Mucosa of descending colon (tissue), 3 donors: ENCODE measurements at regions not wholly inside any gene's neighbourhood (a gene's known extent, or its start where the extent isn't known, plus 50 kb on each side); places are given as distances from the start of the nearest gene placed in this dataset.
A peak's percentile ranks its signal among the peaks of the same experiment; 100 is the strongest.

Experiments used
- ATAC-seq: fragments of 200-7000 bp; cut with Tn5 transposase; one replicate; pipeline ENCODE4 v1.9.1; 2020; ENCODE audit warnings: mild to moderate bottlenecking, moderate library complexity
- DNase-seq, 3 donors: peaks; one replicate each; pipeline ENCODE4 v3.0.0-alpha.2; 2020
- H3K36me3 ChIP-seq: fragments of 200-600 bp; one replicate; pipeline ENCODE4 v1.8.0; 2021; ENCODE audit warnings: low read depth, mild to moderate bottlenecking
- H3K4me1 ChIP-seq: fragments of 200-600 bp; one replicate; pipeline ENCODE4 v1.8.0; 2021; ENCODE audit warnings: low read depth, mild to moderate bottlenecking
- H3K4me3 ChIP-seq: fragments of 200-600 bp; one replicate; pipeline ENCODE4 v1.8.0; 2021; ENCODE audit warnings: mild to moderate bottlenecking
- H3K9me3 ChIP-seq: fragments of 200-600 bp; one replicate; pipeline ENCODE4 v1.8.0; 2021; ENCODE audit warnings: mild to moderate bottlenecking
- intact Hi-C, 2 donors: fragments of 100-400 bp; cut with DNase I in 1 of 2; cut with micrococcal nuclease in 1 of 2; formaldehyde crosslinking; loops; one replicate each; pipeline versions ENCODE4 v1.11.0 to v1.11.1; 2022; cut with DNase I, micrococcal nuclease
- TF ChIP-seq, protein P1 (sequence below): fragments of 200-600 bp; IDR thresholded peaks from one replicate; pipeline ENCODE4 v1.8.0; 2022; ENCODE audit warnings: antibody characterized with exemption, mild to moderate bottlenecking
- donor health status: DM: no; HTN: no; CAD: no; lungs with moderate emphysema.
- donor health status: DM: no; HTN: no; CAD: no.
- donor health status: DM: no; HTN: yes; CAD: no.

DNA sequence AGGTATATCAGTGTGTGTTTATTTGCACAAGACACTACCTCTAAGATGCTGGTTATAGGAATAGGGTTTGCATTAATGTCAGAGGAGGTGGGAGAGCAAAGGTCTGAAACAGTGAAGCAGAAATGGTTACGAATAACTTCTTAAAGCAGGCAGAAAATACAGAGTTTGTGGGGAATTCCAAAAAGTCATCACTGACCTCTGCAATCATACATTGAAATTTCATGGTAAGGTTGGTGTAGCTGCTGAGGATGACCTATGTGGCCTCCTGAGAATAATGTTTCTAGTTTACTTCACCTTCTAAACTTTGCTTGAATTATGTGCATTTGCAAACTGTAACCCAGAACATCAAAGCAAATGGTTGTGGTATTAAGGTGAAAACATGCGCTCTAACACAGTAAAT, 280.1 kb downstream of the PCDH20 start:
- H3K36me3 ChIP-seq = no peaks in the 10 kb centered on the region
- no peaks in the 10 kb centered on the region for H3K4me1 ChIP-seq
- TF ChIP-seq, protein P1, sequence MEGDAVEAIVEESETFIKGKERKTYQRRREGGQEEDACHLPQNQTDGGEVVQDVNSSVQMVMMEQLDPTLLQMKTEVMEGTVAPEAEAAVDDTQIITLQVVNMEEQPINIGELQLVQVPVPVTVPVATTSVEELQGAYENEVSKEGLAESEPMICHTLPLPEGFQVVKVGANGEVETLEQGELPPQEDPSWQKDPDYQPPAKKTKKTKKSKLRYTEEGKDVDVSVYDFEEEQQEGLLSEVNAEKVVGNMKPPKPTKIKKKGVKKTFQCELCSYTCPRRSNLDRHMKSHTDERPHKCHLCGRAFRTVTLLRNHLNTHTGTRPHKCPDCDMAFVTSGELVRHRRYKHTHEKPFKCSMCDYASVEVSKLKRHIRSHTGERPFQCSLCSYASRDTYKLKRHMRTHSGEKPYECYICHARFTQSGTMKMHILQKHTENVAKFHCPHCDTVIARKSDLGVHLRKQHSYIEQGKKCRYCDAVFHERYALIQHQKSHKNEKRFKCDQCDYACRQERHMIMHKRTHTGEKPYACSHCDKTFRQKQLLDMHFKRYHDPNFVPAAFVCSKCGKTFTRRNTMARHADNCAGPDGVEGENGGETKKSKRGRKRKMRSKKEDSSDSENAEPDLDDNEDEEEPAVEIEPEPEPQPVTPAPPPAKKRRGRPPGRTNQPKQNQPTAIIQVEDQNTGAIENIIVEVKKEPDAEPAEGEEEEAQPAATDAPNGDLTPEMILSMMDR = no peak
- intact Hi-C loops = no loop called here
- DNase-seq (no peak), ATAC-seq (no peak)
- H3K9me3 ChIP-seq = no peaks in the 10 kb centered on the region
- no peak overlapping the region for H3K4me3 ChIP-seq

DNA sequence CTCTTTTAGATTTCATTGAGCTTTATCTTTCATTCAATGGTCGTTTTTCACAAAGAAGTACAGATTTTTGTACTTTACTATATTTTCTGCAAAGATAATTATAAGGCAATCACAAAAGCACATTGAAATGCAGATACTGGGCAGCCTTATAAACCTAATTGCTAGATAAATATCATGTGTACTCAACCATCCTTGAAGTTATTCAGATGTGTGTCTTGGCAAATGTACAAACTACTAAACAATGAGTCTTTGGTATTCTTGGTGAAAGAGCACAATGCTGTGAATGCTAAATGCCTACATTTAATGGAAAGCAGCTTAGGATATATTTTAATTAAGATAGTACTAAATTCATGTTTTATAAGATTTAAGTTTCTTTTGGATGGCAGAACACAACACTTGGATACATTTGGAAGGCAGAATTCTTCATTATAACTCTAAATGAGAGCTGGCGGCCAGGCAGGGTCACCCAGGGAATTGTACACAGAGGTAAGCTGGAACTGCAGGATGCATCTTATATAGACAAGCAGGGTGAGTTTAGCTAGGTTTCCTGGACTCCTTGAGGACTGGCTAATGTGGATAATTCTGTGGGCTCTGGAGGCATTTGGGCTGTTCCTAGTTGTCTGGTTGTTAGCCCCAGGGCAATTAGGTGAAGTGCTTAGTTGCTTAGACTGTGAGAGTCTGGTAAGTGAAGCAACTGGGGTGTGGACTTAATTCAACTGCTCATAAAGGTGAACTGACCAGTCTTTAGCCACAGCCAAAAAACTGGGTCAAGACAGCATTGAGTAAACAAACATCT, 286.6 kb downstream of the PCDH20 start:
- DNase-seq (no peak), ATAC-seq (peak; percentile 11)
- TF ChIP-seq, protein P1 = no peak
- intact Hi-C loops = no loop called here
- no peaks in the 10 kb centered on the region for H3K9me3 ChIP-seq
- no peak overlapping the region for H3K4me3 ChIP-seq
- no peaks in the 10 kb centered on the region for H3K4me1 ChIP-seq
- no peaks in the 10 kb centered on the region for H3K36me3 ChIP-seq

DNA sequence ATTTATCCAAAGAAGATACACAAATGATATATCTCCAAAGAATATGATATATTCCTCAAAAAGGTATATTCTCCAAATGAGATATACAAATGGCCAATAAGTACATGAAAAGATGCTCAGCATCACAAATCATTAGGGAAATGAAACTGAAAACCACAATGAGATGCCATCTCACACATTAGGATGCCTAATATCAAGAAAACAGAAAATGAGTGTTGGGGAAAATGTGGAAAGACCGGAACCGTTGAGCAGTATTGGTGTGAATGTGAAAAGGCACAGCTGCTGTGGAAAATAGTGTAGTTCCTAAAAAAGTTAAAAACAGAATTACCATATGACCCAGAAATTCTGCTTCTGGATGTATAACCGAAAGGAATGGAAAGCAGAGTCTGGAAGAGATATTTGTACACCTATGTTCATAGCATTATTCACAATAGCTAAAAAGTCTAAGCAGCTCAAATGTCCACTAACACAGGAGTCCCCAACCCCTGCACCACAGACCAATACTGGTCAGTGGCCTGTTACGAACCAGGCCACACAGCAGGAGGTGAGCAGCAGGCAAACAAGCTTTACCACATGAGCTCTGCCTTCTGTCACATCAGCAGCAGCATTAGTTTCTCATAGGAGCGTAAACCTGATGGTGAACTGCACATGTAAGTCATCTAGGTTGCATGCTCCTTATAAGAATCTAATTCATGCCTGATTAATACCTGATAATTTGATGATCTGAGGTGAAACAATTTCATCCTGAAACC, 291.9 kb downstream of the PCDH20 start:
- H3K9me3 ChIP-seq = no peaks in the 10 kb centered on the region
- no peak overlapping the region for H3K4me3 ChIP-seq
- intact Hi-C loops = no loop called here
- no peaks in the 10 kb centered on the region for H3K4me1 ChIP-seq
- TF ChIP-seq, protein P1 = no peak
- no peaks in the 10 kb centered on the region for H3K36me3 ChIP-seq
- ATAC-seq (no peak), DNase-seq (no peak)

DNA sequence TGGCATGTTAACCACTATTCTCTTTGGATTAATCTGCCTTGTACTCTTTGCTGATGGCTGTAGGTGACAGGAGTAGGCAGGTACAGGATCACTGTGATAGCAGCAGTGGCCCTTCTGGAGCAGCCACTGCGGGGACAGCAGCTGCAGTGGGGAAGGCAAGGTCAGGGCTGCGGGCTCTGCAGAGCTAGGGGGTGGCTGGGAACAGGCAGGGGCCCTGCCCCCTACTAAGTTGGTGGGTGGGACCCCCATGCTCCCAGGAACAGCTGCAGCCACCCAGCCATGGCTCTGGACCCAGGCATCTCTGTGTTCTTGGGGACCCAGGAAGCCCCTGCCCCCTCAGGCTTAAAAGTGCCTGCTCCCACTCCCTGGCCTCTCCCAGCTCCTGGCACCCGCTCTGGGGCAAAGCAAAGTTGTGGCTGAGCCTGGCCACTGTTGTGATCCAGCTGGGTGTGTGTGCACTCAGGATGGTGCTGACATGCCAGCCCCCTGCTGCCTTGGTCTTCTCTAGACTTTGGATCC, 302.4 kb downstream of the PCDH20 start:
- TF ChIP-seq, protein P1 = no peak
- ATAC-seq (no peak), DNase-seq (no peak)
- H3K4me3 ChIP-seq = no peak overlapping the region
- H3K4me1 ChIP-seq = no peaks in the 10 kb centered on the region
- no peaks in the 10 kb centered on the region for H3K36me3 ChIP-seq
- no peaks in the 10 kb centered on the region for H3K9me3 ChIP-seq
- intact Hi-C loops = no loop called here

DNA sequence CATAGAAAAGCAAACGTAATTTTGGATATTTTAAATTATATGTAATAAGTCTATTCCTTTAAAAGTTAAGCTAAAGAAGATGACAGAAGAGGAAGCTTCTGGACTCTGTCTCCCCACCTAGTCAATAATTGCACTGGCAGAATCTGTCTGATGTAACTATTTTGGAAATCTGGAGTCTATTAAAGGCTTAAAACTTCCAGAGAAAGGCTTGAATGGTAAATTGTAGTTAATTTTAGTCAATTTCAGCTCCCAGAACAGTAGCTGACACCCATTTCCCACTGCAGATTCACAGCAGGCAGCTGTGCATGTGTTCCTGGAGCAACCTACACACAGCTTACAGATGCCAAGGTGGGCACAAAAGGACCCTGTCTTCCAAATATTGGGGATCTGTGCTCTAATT, 304.1 kb downstream of the PCDH20 start:
- Histone ChIP-seq H3K4me1 (no peaks in the 10 kb centered on the region), H3K4me3 (no peak overlapping the region), H3K36me3 (no peaks in the 10 kb centered on the region), H3K9me3 (no peaks in the 10 kb centered on the region)
- intact Hi-C loops = no loop called here
- ATAC-seq = no peak
- TF ChIP-seq, protein P1 = no peak
- DNase-seq = no peak
